ENCODE measurements at regions not wholly inside any gene's neighbourhood (a gene's known extent, or its start where the extent isn't known, plus 50 kb on each side); places are given as distances from the start of the nearest gene placed in this dataset.

DNA sequence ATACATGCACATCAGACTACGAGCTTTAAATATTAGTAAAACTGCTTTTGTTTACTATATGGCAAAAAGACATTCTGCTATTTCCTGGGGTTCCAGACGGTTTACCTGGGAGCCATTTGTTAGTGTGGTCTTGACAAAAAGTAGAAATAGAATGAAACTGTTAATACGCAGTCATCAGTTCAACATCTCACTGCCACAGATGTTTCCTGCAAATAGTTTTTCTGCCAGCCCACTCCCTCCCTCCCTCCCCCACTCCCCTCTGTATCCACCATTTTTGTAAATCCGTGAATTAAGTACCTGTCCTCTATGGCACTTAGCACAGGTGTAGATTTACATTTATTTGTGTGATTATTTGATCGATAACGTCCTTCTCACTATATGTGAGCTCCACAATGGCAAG is 74.6 kb upstream of the TPK1 start:
- no peak for DNase-seq

DNA sequence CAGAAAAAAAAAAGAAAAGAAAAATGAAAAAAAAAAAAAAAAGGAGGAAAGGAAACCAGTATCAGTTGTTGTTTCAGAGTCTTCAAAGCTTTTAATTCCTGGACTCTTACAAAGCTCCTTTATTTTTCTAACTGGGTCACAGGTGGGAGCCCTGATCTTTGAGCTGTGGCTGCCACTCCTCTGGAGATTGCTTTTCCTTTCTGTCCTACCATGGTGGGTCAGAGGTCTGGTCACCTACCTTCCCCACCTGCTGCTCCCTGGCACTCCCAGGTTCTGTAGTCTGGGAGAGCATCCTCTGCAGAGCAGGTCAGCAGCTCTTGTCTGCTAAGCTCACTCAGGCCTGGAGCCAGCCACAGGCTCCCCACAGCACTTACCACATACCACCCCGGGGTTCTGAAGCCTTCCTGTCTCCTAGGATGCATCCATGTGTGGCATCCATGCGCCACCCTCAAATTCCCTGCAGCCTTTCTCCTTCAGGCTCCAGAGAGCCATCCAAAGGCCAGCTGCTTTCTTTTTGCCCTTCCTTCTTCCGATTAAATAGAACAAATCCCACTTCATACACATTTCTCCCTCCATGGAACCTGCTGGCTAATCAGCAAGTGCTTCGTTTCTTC is 73.2 kb upstream of the TPK1 start:
- DNase-seq, result no peak

- no peak for DNase-seq
These were observed 72.5 kb upstream of the TPK1 start for GRCh38 chr7:144908324-144908723.

DNA sequence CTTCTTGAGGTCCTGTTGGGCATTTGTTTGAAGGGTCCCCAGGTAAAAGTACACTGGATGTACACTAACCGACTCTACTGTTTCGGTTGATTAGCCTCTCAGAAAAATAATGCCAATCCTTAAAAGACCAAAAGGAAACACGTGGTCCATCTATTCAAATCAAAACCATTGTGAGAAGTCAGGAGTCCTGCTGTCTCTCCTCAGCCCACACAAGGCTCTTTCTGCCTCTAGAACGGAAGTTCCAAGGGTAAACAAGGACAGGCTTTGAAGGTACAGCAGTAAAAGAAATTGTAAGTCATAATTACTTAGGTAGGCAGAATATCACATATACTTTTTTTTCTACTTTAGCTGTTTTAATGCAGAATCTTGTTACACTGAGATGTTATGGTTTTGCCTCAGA is 71.7 kb upstream of the TPK1 start:
- DNase-seq, result no peak

GRCh38 chr7:144903201-144903600 is 67.3 kb upstream of the TPK1 start:
- no peak for DNase-seq

GRCh38 chr7:144892761-144893160 is 56.9 kb upstream of the TPK1 start:
- DNase-seq, result no peak
